ENCODE measurements at regions not wholly inside any gene's neighbourhood (a gene's known extent, or its start where the extent isn't known, plus 50 kb on each side); places are given as distances from the start of the nearest gene placed in this dataset.

GRCh38 chr5:158640593-158640980 is 459.1 kb downstream of the EBF1 start:
- no peak overlapping the region for H3K27ac ChIP-seq (replicated peaks)
- no peak for DNase-seq (ENCODE audit: low read depth in 1 of 2, low spot score in 1 of 2)

GRCh38 chr5:158639881-158640592 is 459.7 kb downstream of the EBF1 start:
- TF ChIP-seq REST (IDR thresholded peaks at IDR 0.05; ENCODE audit: insufficient replicate concordance, low read depth) (no peak), SPI1 (IDR thresholded peaks at IDR 0.05; ENCODE audit: borderline replicate concordance, low read depth) (no peak), CTCF (IDR thresholded peaks at IDR 0.05; ENCODE audit: insufficient read depth, low read length) (no peak), GABPA (IDR thresholded peaks at IDR 0.05; ENCODE audit: low read depth) (no peak), POLR2AphosphoS5 (IDR thresholded peaks at IDR 0.05; ENCODE audit: low read depth) (no peak)
- Histone ChIP-seq H3K4me3 (replicated peaks; ENCODE audit: insufficient read depth, low read length) (no peak overlapping the region), H3K27ac (replicated peaks) (no peak overlapping the region), H3K27me3 (ENCODE audit: insufficient read depth, poor library complexity, severe bottlenecking) (no peaks in the 10 kb centered on the region)
- no peak for DNase-seq (ENCODE audit: low read depth in 1 of 2, low spot score in 1 of 2)

More at GRCh38 chr5:158640593-158640980, 459.1 kb downstream of the EBF1 start:
- TF ChIP-seq SPI1 (IDR thresholded peaks at IDR 0.05; ENCODE audit: borderline replicate concordance, low read depth): no peak
- TF ChIP-seq GABPA (IDR thresholded peaks at IDR 0.05; ENCODE audit: low read depth): no peak
- no peak for TF ChIP-seq POLR2AphosphoS5 (IDR thresholded peaks at IDR 0.05; ENCODE audit: low read depth)
- TF ChIP-seq REST (IDR thresholded peaks at IDR 0.05; ENCODE audit: insufficient replicate concordance, low read depth): no peak
- no peak for TF ChIP-seq CTCF (IDR thresholded peaks at IDR 0.05; ENCODE audit: insufficient read depth, low read length)
- H3K27me3 ChIP-seq (ENCODE audit: insufficient read depth, poor library complexity, severe bottlenecking): no peaks in the 10 kb centered on the region
- no peak overlapping the region for H3K4me3 ChIP-seq (replicated peaks; ENCODE audit: insufficient read depth, low read length)

GRCh38 chr5:158638396-158638795 is 461.3 kb downstream of the EBF1 start:
- TF ChIP-seq REST (IDR thresholded peaks at IDR 0.05; ENCODE audit: insufficient replicate concordance, low read depth): no peak
- no peak for TF ChIP-seq CTCF (IDR thresholded peaks at IDR 0.05; ENCODE audit: insufficient read depth, low read length)
- TF ChIP-seq GABPA (IDR thresholded peaks at IDR 0.05; ENCODE audit: low read depth): no peak
- no peak for TF ChIP-seq SPI1 (IDR thresholded peaks at IDR 0.05; ENCODE audit: borderline replicate concordance, low read depth)
- no peak for TF ChIP-seq POLR2AphosphoS5 (IDR thresholded peaks at IDR 0.05; ENCODE audit: low read depth)
- Histone ChIP-seq H3K27ac (replicated peaks) (no peak overlapping the region), H3K4me3 (replicated peaks; ENCODE audit: insufficient read depth, low read length) (no peak overlapping the region), H3K27me3 (ENCODE audit: insufficient read depth, poor library complexity, severe bottlenecking) (no peaks in the 10 kb centered on the region)
- no peak for DNase-seq (ENCODE audit: low read depth in 1 of 2, low spot score in 1 of 2)

All from HL-60 (cell line).